ENCODE measurements at regions not wholly inside any gene's neighbourhood (a gene's known extent, or its start where the extent isn't known, plus 50 kb on each side); places are given as distances from the start of the nearest gene placed in this dataset.
A peak's percentile ranks its signal among the peaks of the same experiment; 100 is the strongest.

DNA sequence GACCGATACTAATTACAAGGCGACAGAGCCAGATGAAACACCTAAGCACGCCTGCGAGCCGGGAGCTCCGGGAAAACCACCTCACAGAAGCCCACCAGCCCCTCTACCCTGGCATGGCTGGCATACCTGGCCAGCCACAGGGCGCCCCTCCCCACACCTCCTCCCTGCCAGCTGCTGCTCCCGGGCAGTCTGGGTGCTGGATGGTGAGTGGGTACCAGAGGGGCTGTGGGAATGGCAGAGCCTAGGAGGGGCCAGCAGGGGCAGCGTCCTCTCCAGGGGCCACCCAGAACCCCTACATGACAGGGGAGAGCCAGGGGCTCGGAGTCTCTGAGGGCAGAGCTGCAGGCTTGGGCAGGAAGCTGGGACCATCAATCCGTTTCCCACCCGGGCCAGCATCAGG is 58.7 kb upstream of the GPC1 start:
- DNase-seq, result no peak

DNA sequence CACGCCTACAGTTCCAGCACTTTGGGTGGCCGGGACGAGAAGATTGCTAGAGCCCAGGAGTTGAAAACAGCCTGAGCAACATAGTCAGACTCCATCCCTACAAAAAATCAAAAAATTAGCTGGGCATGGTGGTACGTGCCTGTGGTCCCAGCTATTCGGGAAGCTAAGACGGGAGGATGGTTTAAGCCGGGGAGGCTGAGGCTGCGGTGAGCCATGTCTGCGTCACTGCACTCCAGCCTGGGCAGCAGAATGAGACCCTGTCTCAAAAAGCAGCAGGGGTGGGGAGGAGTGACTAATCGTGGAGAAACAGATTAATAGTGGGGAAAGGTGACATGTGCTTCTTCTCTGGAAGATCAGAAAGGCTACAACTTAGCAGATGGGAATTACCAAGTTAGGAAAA is 58.1 kb upstream of the GPC1 start:
- Histone ChIP-seq H3K27ac (no peak overlapping the region), H3K27me3 (no peaks in the 10 kb centered on the region), H3K36me3 (no peaks in the 10 kb centered on the region), H3K9me3 (no peaks in the 10 kb centered on the region), H3K4me1 (no peaks in the 10 kb centered on the region), H3K4me3 (replicated peaks in 1 of 3) (no peak overlapping the region)
- intact Hi-C loops (cut with DNase I), result no loop called here
- DNase-seq, result no peak
- TF ChIP-seq POLR2A (IDR thresholded peaks at IDR 0.05), result no peak
- TF ChIP-seq, protein P1, sequence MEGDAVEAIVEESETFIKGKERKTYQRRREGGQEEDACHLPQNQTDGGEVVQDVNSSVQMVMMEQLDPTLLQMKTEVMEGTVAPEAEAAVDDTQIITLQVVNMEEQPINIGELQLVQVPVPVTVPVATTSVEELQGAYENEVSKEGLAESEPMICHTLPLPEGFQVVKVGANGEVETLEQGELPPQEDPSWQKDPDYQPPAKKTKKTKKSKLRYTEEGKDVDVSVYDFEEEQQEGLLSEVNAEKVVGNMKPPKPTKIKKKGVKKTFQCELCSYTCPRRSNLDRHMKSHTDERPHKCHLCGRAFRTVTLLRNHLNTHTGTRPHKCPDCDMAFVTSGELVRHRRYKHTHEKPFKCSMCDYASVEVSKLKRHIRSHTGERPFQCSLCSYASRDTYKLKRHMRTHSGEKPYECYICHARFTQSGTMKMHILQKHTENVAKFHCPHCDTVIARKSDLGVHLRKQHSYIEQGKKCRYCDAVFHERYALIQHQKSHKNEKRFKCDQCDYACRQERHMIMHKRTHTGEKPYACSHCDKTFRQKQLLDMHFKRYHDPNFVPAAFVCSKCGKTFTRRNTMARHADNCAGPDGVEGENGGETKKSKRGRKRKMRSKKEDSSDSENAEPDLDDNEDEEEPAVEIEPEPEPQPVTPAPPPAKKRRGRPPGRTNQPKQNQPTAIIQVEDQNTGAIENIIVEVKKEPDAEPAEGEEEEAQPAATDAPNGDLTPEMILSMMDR (IDR thresholded peaks at IDR 0.05), result no peak
- WGBS, 2 donors, result 83 to 86% methylated on average over 10 of the region's 10 CpGs

More for the DNA sequence above, 58.7 kb upstream of the GPC1 start:
- H3K4me3 ChIP-seq (replicated peaks in 1 of 3), result no peak overlapping the region
- H3K27me3 ChIP-seq, result no peaks in the 10 kb centered on the region
- H3K36me3 ChIP-seq, result no peaks in the 10 kb centered on the region
- no peak for TF ChIP-seq POLR2A (IDR thresholded peaks at IDR 0.05)
- TF ChIP-seq, protein P1 (IDR thresholded peaks at IDR 0.05), result no peak
- no peaks in the 10 kb centered on the region for H3K4me1 ChIP-seq
- H3K9me3 ChIP-seq, result no peaks in the 10 kb centered on the region
- intact Hi-C loops (cut with DNase I), result no loop called here
- 85 to 88% methylated on average over 7 to 9 of the region's 12 CpGs for WGBS, 2 donors
- no peak overlapping the region for H3K27ac ChIP-seq

DNA sequence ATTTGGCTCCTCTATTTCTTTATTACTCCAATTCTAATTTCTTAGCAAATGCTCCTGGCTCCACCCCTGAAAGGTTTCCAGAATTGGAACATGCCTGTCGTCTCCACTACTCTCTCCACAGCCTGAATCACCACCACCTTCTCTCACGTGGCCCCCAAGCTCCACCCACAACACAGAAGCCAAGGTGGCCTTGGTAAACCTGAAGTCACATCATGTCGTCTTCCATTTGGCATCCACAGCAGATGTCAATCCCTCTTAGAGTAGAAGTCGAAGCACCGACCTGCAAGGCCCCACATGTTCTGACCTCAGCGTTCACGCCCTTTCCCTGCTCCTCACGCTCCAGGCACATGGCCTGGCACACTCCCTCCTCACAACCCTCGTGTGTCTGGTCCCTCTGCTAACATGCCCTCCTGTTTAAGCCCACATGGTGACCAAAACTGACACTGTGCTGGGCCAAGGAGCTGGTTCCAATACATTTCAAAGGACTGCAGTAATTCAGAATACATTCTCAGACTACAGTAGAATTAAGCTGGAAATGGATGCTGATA is 56.3 kb upstream of the GPC1 start:
- WGBS, 2 donors, result 77 to 86% methylated on average over 9 of the region's 9 CpGs
- Histone ChIP-seq H3K27me3 (no peaks in the 10 kb centered on the region), H3K4me1 (no peaks in the 10 kb centered on the region), H3K9me3 (no peaks in the 10 kb centered on the region), H3K36me3 (no peaks in the 10 kb centered on the region), H3K4me3 (replicated peaks in 1 of 3) (no peak overlapping the region), H3K27ac (no peak overlapping the region)
- DNase-seq, result no peak
- intact Hi-C loops (cut with DNase I), result no loop called here
- TF ChIP-seq, protein P1 (IDR thresholded peaks at IDR 0.05), result no peak
- TF ChIP-seq POLR2A (IDR thresholded peaks at IDR 0.05), result no peak

DNA sequence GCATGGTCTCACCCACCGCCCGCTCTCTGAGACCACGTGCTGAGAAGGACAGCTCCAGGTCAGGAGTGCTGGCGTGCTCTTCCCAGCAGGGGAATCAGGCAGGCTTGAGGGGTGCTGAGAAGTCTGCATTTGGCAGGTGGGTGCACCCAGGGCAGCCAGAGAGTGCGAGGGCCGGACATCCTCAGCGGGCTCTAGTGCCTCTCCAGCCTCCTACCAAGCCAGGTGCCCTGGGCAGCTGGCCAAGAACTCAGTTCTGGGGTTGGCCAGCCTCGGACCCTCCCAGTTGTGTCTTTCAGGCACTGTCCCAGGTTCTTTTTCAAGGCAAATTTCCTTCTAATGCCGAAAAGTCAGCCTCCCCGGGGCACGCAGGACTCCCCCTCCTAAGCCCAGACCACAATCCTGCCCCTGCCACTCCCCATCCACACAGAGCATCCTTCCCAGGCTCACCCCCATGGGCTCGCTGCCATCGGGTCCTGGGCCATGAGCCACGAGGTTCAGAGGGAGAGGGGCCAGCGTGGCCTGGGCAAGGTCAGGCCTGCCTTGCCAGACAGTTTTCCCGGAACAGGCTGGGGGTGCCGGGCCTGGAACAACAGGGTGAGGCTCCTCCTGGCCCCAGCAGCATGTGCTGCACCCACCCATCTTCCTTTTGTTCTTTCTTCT is 52.2 kb upstream of the GPC1 start:
- Histone ChIP-seq H3K4me3 (replicated peaks in 1 of 3) (no peak overlapping the region), H3K27ac (no peak overlapping the region), H3K36me3 (no peaks in the 10 kb centered on the region), H3K9me3 (no peaks in the 10 kb centered on the region), H3K4me1 (no peaks in the 10 kb centered on the region), H3K27me3 (no peaks in the 10 kb centered on the region)
- peak; percentile 40 to 47 for DNase-seq
- TF ChIP-seq POLR2A (IDR thresholded peaks at IDR 0.05), result no peak
- TF ChIP-seq, protein P1 (IDR thresholded peaks at IDR 0.05), result no peak
- intact Hi-C loops (cut with DNase I), result no loop called here
- WGBS, 2 donors, result 58 to 67% methylated on average over 16 to 17 of the region's 17 CpGs

DNA sequence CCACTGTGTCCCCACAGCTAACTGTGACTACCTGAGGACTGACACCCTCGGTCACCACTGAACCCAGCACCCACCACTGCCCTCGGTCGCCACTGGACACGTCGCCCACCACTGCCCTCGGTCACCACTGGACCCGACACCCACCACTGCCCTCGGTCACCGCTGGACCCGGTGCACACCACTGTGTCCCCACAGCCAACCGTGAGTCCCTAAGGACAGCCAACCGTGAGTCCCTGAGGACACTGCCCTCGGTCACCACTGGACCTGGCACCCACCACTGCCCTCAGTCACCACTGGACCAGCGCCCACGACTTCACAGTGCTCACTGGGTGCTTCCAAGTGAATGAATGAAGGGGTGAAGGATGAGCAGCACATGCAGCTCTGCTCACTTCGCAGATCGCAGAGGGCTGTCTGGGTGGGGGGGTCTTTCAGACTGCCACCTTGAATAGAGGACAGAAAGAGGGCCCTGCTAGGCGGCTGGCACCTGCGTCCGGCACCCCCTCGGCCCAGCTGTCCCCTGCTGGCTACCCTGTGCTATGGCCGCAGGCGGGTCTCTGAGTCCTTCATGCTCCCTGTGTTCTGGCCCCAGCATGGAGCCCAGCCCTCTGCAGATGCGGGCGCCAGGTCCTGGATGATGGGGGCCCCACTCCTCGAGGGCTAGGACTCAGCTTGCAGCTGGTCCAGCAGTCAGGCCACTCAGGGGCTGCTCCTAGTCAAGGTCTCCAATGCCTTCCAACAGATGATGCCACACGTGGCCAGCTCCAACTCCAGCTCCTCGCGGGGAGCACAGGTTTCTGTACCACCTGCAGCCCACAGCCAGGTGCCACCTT is 51.4 kb upstream of the GPC1 start:
- Histone ChIP-seq H3K27ac (no peak overlapping the region), H3K4me3 (replicated peaks in 1 of 3) (no peak overlapping the region), H3K9me3 (no peaks in the 10 kb centered on the region), H3K4me1 (no peaks in the 10 kb centered on the region), H3K27me3 (no peaks in the 10 kb centered on the region), H3K36me3 (no peaks in the 10 kb centered on the region)
- 86 to 96% methylated on average over 17 to 18 of the region's 29 CpGs for WGBS, 2 donors
- no peak for DNase-seq
- TF ChIP-seq, protein P1 (IDR thresholded peaks at IDR 0.05), result no peak
- TF ChIP-seq POLR2A (IDR thresholded peaks at IDR 0.05), result no peak
- intact Hi-C loops (cut with DNase I), result no loop called here
